ENCODE measurements at regions not wholly inside any gene's neighbourhood (a gene's known extent, or its start where the extent isn't known, plus 50 kb on each side); places are given as distances from the start of the nearest gene placed in this dataset.
A peak's percentile ranks its signal among the peaks of the same experiment; 100 is the strongest.
"Not testable (repeated sequence)": the region's sequence is repeated elsewhere in the genome, so short reads cannot be mapped to it uniquely, and the experiment has no call there.

DNA sequence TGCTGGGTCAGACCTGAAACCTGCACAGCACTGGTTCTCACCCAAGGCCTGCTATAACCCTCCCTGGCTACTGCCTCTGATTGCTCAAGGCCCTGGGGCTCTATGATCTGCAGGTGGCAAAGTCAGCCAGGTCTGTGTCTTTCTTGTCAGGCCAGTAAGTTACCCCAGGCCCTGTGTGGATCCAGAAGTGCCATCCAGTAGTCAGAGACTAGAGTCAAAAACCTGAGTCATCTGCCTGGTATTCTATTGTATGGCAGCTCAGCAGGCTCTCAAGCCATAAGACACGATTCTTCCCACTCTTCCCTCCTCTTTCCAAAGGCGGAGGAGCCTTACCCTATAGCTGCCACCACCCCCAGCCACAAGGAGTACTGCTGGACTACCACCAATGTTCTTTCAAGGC, 593.0 kb downstream of the FRK start:
- DNase-seq (ENCODE audit: insufficient read length, low spot score) (no peak), FAIRE-seq (no peak)
- TF ChIP-seq CTCF (IDR thresholded peaks at IDR 0.05; ENCODE audit: insufficient read depth, missing control alignments) = no peak

GRCh38 chr6:115460913-115461312, 599.8 kb downstream of the FRK start:
- DNase-seq (ENCODE audit: insufficient read length, low spot score) (no peak), FAIRE-seq (no peak)
- no peak for TF ChIP-seq CTCF (IDR thresholded peaks at IDR 0.05; ENCODE audit: insufficient read depth, missing control alignments)

GRCh38 chr6:115456848-115457247, 603.8 kb downstream of the FRK start:
- FAIRE-seq (peak; percentile 69), DNase-seq (ENCODE audit: insufficient read length, low spot score) (no peak)
- no peak for TF ChIP-seq CTCF (IDR thresholded peaks at IDR 0.05; ENCODE audit: insufficient read depth, missing control alignments)

DNA sequence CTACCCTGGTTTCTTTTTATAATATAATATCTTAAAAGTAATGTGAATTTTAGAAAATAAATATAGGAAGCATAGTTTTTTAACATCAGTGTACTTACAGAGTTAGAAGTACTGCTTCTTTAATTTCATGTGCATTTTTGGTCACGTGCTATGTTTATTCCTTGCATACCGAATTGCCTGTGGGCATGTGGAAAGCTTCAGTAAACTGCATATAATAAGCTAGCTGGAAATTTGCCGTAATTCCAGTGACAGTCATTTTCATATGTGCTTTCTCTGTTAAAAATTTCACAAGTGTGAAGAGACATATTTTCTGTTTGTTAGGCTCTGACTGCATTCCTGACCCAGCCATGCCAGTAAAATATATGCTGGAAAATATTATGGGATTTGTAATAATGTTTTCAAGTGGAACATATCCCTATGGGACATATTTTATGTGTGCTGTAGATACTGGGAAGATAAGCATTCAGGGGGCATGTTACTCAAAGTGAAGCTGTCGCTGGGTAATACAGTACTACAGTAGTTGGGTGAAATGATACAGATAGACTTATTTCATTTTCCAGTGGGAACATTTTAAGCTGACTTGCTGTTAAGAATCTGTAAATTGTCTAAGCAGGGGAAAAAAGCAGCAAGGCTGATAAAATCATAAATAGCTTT, 616.7 kb downstream of the FRK start:
- FAIRE-seq (no peak), DNase-seq (ENCODE audit: insufficient read length, low spot score) (no peak)
- no peak for TF ChIP-seq CTCF (IDR thresholded peaks at IDR 0.05; ENCODE audit: insufficient read depth, missing control alignments)

- no peak for TF ChIP-seq CTCF (IDR thresholded peaks at IDR 0.05; ENCODE audit: insufficient read depth, missing control alignments)
- no peak for DNase-seq (ENCODE audit: insufficient read length, low spot score)
Measured at GRCh38 chr6:115442323-115442722, 618.4 kb downstream of the FRK start.

GRCh38 chr6:115441651-115442050, 619.0 kb downstream of the FRK start:
- DNase-seq (ENCODE audit: insufficient read length, low spot score) = no peak
- peak; percentile 32 for FAIRE-seq
- no peak for TF ChIP-seq CTCF (IDR thresholded peaks at IDR 0.05; ENCODE audit: insufficient read depth, missing control alignments)

More at GRCh38 chr6:115442323-115442722, 618.4 kb downstream of the FRK start:
- no peak for FAIRE-seq

- FAIRE-seq = no peak
- no peak for DNase-seq (ENCODE audit: insufficient read length, low spot score)
- no peak for TF ChIP-seq CTCF (IDR thresholded peaks at IDR 0.05; ENCODE audit: insufficient read depth, missing control alignments)
Measured at GRCh38 chr6:115415378-115415777, 645.3 kb downstream of the FRK start.

GRCh38 chr6:115414916-115415315, 645.8 kb downstream of the FRK start:
- not testable (repeated sequence) for DNase-seq (ENCODE audit: insufficient read length, low spot score); FAIRE-seq
